GM19035 (cell line): ENCODE measurements at regions not wholly inside any gene's neighbourhood (a gene's known extent, or its start where the extent isn't known, plus 50 kb on each side); places are given as distances from the start of the nearest gene placed in this dataset.

ENCODE experiments used
- ATAC-seq: cut with Tn5 transposase; IDR thresholded peaks from one replicate; pipeline ENCODE4 v1.9.1; 2021; ENCODE audit not compliant: unreplicated experiment

- no peak for ATAC-seq
These were observed 117.1 kb downstream of the ZFP36L2 start for GRCh38 chr2:43109261-43109743.

DNA sequence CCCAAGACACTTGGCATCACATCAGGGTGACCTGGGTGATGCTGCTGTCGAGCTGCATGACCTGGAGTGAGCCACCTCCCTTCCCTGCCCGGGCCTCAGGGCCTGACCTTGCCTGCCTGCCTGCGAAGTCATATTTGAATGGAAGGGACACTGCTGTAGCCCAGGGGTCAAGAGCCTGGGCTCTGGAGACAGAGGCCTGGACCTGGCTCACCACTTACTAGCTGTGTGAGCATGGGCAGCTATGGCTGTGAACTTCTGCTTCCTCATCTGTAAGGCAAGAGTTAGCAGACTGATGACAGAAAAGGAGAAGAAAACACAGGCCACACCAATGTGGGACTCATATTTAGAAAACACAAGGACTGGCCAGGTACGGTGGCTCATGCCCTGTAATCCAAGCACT lies 118.7 kb downstream of the ZFP36L2 start:
- no peak for ATAC-seq

- no peak for ATAC-seq
These were observed 119.6 kb downstream of the ZFP36L2 start for GRCh38 chr2:43106559-43107527.

DNA sequence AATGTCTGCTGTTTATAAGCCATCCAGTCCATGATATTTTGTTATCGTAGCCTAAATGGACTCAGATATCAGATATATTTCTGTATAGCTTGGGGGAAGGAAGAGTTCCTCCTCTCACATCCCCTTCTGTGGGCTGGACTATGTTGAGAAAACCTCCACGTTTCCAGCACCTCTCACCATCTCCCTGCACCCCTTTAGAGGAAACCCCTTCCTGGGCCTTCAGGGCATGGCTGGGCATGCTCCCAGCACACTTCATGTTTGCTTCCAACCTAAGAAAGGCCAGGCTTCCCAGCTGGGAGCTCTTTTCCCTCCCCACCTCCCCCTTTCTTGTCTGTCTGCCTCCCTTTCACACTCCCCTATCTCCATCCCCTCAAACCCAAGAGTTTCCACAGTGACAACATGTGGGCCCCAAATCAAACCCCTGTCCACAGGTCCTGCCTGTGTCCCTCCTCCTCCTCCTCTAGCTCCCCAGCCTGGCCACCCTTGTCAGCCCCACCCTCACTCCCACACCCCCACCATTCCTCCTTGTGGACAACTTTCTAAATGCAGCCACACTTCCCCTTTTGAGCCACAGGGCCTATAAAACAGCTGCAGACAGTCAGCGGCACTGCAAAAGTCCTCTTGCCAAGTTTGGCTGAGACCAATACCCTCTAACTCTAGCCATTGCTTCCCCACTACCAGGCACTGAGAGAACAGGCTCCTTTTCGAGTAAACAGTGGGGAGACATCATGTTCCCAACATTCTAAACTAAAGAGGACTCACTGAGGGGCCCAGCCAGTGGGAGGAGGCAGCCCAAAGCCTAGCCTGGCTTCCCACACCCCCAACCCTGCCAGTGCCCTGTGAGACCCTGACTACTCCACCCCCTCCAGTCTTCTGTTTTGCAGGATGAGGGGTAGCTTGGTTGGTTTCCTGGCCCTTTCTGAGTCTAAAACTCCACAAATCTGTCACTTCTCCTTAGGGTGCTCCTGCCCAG lies 120.5 kb downstream of the ZFP36L2 start:
- ATAC-seq, result no peak

DNA sequence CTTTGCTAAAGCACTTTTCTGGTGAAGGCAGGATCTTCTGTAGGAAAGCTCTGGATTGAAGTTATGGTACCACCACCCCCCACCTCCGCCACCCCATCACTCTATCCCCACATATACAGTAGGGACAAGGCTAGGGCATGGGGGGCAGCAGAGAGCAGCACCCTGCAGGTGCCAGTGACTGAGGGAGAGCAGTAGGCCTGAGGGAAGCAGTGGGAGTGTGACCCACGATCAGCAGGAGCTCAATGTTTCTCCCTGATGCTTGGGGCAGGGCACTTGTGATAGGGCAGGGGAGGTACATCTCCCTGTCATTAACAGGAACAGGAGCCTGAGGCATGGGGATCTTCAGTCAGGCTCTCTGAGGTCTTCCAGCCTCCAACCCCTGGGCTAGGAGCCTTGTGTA lies 121.6 kb downstream of the ZFP36L2 start:
- no peak for ATAC-seq

GRCh38 chr2:43104106-43104505 lies 122.3 kb downstream of the ZFP36L2 start:
- no peak for ATAC-seq

- ATAC-seq, result no peak
These were observed 123.4 kb downstream of the ZFP36L2 start for GRCh38 chr2:43103093-43103404.

GRCh38 chr2:43102366-43103092 lies 123.9 kb downstream of the ZFP36L2 start:
- no peak for ATAC-seq

GRCh38 chr2:43101751-43102150 lies 124.7 kb downstream of the ZFP36L2 start:
- no peak for ATAC-seq

- ATAC-seq, result no peak
These were observed 125.3 kb downstream of the ZFP36L2 start for GRCh38 chr2:43100883-43101662.

- no peak for ATAC-seq
These were observed 126.0 kb downstream of the ZFP36L2 start for GRCh38 chr2:43100362-43100882.

GRCh38 chr2:43099797-43100196 lies 126.6 kb downstream of the ZFP36L2 start:
- ATAC-seq, result no peak

DNA sequence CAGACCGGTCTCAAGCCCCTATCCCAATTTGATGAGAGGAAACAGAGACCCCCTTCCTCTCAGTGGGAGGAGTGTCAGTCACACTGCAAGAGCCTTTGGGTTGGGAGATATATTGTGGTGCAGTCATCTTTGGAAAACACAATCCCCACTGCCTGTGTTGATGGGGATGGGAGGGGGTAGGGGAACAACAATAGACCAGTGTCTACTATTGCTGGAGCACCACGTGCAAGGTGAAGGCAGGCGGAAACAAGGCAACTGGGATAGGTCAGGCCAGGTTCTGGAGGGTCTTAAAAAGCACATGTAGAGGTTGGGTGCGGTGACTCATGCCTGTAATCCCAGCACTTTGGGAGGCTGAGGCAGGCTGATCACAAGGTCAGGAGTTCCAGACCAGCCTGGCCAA lies 127.9 kb downstream of the ZFP36L2 start:
- ATAC-seq, result no peak

- no peak for ATAC-seq
These were observed 128.6 kb downstream of the ZFP36L2 start for GRCh38 chr2:43097644-43098408.

DNA sequence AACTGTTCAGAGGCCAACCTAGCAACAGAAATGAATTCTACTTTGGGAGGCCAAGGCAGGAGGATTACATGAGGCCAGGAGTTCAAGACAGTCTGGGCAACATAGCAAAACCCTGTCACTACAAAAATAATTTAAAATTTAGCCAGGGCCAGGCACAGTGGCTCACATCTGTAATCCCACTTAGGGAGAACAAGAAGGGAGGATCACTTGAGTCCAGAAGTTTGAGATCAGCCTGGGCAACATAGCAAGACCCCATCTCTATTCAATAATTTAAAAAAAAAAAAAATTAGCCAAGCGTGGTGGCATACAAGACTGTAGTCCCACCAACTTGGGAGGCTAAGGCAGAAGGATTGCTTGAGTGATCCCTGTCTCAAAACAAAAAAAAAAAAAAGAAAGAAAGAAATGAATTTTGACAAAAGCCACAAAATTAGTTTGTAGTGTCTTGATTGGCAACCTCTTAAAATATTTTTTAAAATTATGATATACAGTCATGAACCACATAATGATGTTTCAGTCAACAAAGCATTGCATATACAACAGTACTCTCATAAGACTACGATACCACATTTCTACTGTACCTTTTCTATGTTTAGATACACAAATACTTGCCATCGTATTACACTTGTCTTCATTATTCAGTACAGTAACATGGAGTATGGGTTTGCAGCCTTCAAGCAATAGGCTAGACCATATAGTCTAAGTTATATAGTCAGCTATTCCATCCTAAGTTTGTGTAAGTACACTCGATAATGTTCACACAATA lies 130.7 kb downstream of the ZFP36L2 start:
- no peak for ATAC-seq

- no peak for ATAC-seq
These were observed 133.8 kb downstream of the ZFP36L2 start for GRCh38 chr2:43092520-43093179.

DNA sequence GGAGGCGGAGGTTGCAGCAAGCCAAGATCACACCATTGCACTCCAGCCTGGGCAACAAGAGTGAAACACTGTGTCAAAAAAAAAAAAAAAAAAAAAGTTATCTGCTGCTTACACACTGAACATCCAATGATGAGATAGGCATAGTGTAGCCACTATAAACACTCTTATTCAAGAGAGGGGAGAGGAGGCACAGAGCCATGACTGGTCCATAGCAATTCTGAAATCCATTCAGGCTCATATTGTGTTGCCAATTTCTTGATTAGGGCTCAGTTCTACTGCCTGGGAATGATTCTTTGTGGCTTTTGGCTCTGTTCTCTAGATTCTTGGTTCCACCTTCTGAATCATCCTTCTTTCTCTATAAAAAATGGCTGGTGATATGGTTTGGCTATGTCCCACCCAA lies 136.1 kb downstream of the ZFP36L2 start:
- ATAC-seq, result no peak
